ENCODE measurements at regions not wholly inside any gene's neighbourhood (a gene's known extent, or its start where the extent isn't known, plus 50 kb on each side); places are given as distances from the start of the nearest gene placed in this dataset.

DNA sequence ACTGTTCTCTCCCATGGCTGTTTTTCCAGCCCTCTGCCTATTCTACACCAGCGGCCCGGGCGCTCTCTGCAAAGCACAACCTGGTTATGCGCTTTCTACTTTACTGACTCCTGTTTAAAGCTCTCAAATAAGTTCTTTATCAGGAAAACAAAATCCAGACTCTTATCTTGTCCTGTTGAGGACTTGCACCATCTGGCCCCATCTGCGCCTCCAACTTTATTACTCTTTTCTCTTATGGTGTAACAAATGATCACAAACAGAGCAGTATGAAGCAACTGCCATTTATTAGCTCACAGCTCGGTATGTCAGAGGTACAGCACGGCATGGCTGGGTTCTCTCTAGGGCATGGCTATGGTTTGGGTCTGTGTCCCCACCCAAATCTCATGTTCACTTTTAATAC is 236.5 kb upstream of the NT5C1B start:
- no peak for TF ChIP-seq CTCF (IDR thresholded peaks at IDR 0.05; ENCODE audit: low read depth, low read length, poor library complexity, severe bottlenecking)
- no peak for TF ChIP-seq EZH2phosphoT487 (IDR thresholded peaks at IDR 0.05; ENCODE audit: borderline replicate concordance, low read length)

Measured in DOHH2 (cell line).